Lower lobe of right lung (tissue), 2 donors: ENCODE measurements at regions not wholly inside any gene's neighbourhood (a gene's known extent, or its start where the extent isn't known, plus 50 kb on each side); places are given as distances from the start of the nearest gene placed in this dataset.
"Not testable (repeated sequence)": the region's sequence is repeated elsewhere in the genome, so short reads cannot be mapped to it uniquely, and the experiment has no call there.

Source experiments
- ATAC-seq, 2 donors: fragments of 200-7000 bp; cut with Tn5 transposase; one replicate each; pipeline ENCODE4 v1.9.1; 2020 to 2022; ENCODE audit warnings: mild to moderate bottlenecking in 2 of 2, moderate library complexity in 2 of 2
- DNase-seq: peaks from one replicate; pipeline ENCODE4 v3.0.0-alpha.2; 2020
- H3K27ac ChIP-seq: fragments of 200-600 bp; one replicate; pipeline ENCODE4 v1.8.0; 2022
- H3K27me3 ChIP-seq: fragments of 200-600 bp; one replicate; pipeline ENCODE4 v1.8.0; 2022; ENCODE audit warnings: low read depth
- H3K36me3 ChIP-seq: fragments of 200-600 bp; one replicate; pipeline ENCODE4 v1.8.0; 2022; ENCODE audit warnings: mild to moderate bottlenecking
- H3K4me1 ChIP-seq: fragments of 200-600 bp; one replicate; pipeline ENCODE4 v1.8.0; 2022
- H3K4me3 ChIP-seq: fragments of 200-600 bp; one replicate; pipeline ENCODE4 v1.8.0; 2022; ENCODE audit warnings: mild to moderate bottlenecking
- H3K9me3 ChIP-seq: fragments of 200-600 bp; one replicate; pipeline ENCODE4 v1.8.0; 2022
- intact Hi-C: fragments of 100-400 bp; cut with DNase I; formaldehyde crosslinking; loops from one replicate; pipeline ENCODE4 v1.11.0; 2022
- TF ChIP-seq, protein P1 (sequence below): fragments of 200-600 bp; IDR thresholded peaks from one replicate; pipeline ENCODE4 v1.8.0; 2022; ENCODE audit warnings: antibody characterized with exemption, mild to moderate bottlenecking
- donor health status: DM: no; HTN: yes; CAD: no; lungs with severe emphysema.

DNA sequence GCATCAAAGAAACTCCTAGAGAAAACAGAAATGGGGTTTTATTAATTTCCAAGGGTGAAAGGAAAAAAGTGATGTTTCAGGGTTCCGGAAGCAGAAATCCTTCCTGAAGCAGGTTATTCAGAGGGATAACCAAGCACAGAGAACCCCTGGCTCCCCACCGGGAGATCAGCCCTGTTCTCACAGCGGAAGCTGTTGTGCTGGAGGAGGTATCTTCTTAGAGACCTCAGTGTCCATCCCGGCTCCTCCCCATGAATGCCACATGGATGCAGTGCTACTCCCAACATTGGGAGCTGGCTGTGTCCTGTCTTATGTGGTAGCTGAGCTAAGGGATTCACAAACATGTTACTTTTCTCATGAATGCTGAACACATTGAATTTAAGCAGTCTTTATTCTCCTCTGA is 80.9 kb upstream of the IRX2 start:
- no peak overlapping the region for H3K27ac ChIP-seq
- DNase-seq (no peak), ATAC-seq (no peak)
- H3K9me3 ChIP-seq = no peaks in the 10 kb centered on the region
- intact Hi-C loops = no loop called here
- no peak overlapping the region for H3K4me3 ChIP-seq
- H3K36me3 ChIP-seq = no peaks in the 10 kb centered on the region
- H3K4me1 ChIP-seq = no peaks in the 10 kb centered on the region
- H3K27me3 ChIP-seq = peaks cover 5% of the 10 kb centered on the region
- TF ChIP-seq, protein P1, sequence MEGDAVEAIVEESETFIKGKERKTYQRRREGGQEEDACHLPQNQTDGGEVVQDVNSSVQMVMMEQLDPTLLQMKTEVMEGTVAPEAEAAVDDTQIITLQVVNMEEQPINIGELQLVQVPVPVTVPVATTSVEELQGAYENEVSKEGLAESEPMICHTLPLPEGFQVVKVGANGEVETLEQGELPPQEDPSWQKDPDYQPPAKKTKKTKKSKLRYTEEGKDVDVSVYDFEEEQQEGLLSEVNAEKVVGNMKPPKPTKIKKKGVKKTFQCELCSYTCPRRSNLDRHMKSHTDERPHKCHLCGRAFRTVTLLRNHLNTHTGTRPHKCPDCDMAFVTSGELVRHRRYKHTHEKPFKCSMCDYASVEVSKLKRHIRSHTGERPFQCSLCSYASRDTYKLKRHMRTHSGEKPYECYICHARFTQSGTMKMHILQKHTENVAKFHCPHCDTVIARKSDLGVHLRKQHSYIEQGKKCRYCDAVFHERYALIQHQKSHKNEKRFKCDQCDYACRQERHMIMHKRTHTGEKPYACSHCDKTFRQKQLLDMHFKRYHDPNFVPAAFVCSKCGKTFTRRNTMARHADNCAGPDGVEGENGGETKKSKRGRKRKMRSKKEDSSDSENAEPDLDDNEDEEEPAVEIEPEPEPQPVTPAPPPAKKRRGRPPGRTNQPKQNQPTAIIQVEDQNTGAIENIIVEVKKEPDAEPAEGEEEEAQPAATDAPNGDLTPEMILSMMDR = no peak

DNA sequence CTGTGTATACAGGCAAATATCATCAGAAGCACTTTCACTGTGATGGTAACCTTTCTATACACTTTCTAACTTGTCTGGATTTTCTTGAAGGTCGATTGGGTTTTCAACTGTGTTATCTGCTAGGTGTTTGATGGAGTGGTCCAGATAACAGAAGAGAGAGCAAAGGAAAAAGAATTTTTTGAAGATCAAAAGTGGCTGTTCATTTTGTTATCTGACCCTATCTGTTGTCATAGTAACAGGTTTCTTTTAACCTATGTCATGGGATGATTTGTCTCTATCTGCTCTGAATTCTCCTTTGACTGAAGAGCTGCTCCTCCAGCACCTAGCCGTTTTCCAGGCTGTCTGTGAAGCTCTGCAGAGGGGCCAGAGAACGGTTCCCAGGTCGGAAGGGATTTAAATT is 77.8 kb upstream of the IRX2 start:
- peaks cover 5% of the 10 kb centered on the region for H3K27me3 ChIP-seq
- no peaks in the 10 kb centered on the region for H3K4me1 ChIP-seq
- no peak for DNase-seq
- TF ChIP-seq, protein P1 = no peak
- no peaks in the 10 kb centered on the region for H3K9me3 ChIP-seq
- no peaks in the 10 kb centered on the region for H3K36me3 ChIP-seq
- H3K4me3 ChIP-seq = no peak overlapping the region
- H3K27ac ChIP-seq = no peak overlapping the region
- no peak for ATAC-seq
- intact Hi-C loops = no loop called here

DNA sequence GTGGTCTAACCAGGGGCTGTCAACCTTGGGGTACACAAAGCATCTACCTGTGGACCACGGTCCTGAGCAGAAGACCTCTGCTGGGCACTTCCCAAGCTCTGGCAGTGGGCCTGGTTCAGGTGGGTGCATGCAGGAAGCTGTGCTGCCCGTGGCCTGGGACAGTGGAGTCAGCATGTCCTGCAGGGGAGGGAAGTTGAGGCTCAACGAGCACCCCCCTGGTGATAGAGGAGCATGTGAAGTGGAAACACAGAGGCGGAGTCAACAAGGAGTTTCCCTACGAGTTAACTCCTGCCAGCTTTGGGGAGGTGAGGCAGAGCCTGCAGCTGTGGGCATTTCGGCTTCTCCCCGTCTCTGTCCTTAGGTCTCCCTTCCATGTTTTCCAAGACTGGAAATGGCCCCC is 67.5 kb upstream of the IRX2 start:
- no peaks in the 10 kb centered on the region for H3K9me3 ChIP-seq
- H3K27ac ChIP-seq = no peak overlapping the region
- no peaks in the 10 kb centered on the region for H3K36me3 ChIP-seq
- no peaks in the 10 kb centered on the region for H3K4me1 ChIP-seq
- intact Hi-C loops = no loop called here
- H3K4me3 ChIP-seq = no peak overlapping the region
- ATAC-seq = no peak
- TF ChIP-seq, protein P1 = no peak
- DNase-seq = no peak
- H3K27me3 ChIP-seq = no peaks in the 10 kb centered on the region

DNA sequence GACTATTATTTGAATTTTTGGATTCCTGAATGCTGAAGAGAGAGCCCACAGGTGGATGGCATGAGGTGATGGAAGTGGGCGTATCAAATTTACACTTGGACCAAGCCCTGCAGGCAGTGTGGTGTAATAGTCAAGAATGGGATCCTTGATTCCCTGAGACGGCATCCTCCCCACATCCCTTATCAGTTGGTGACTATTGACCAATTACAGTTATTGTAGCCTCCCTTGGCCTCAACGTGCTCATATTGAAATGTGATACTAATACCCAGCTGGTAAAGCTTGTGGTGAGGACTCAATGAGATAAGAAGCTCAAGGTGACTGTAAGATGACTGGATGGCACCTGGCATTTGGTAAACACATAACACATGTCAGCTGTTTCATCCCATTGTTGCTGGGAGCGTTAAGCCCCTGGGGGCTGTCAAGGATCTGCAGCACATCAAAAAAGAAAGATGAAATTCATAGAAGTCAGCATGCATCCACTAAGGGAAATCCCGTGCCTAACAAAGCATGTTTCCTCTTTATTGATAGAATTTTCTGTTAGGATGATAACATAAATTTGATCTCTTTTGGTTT is 65.6 kb upstream of the IRX2 start:
- H3K4me3 ChIP-seq = no peak overlapping the region
- intact Hi-C loops = no loop called here
- H3K36me3 ChIP-seq = no peaks in the 10 kb centered on the region
- no peaks in the 10 kb centered on the region for H3K9me3 ChIP-seq
- H3K4me1 ChIP-seq = no peaks in the 10 kb centered on the region
- ATAC-seq (no peak), DNase-seq (no peak)
- no peak overlapping the region for H3K27ac ChIP-seq
- TF ChIP-seq, protein P1 = no peak
- no peaks in the 10 kb centered on the region for H3K27me3 ChIP-seq

DNA sequence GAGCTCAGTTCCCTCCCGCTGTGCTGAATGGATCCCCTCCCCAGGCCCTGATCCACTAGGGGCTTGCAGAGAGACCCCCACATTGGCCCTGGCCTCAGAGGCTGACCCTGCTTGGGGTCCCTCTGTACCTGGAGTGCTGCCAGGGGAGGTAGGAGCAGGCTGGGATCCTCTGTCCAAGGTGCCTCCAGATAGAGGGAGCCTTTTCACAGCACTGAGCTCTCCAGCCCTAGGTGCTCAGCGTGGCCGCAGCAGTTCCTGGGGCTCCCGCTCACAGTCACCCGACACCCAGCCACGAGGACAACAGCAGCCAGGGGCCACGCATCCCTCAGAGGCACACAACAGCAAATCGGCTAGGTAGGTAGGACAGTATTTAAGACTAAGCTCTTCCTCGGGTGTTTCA is 62.2 kb upstream of the IRX2 start:
- TF ChIP-seq, protein P1 = no peak
- Histone ChIP-seq H3K27ac (no peak overlapping the region), H3K9me3 (no peaks in the 10 kb centered on the region), H3K36me3 (no peaks in the 10 kb centered on the region), H3K4me3 (no peak overlapping the region), H3K27me3 (no peaks in the 10 kb centered on the region), H3K4me1 (no peaks in the 10 kb centered on the region)
- intact Hi-C loops = no loop called here
- no peak for DNase-seq
- no peak for ATAC-seq

DNA sequence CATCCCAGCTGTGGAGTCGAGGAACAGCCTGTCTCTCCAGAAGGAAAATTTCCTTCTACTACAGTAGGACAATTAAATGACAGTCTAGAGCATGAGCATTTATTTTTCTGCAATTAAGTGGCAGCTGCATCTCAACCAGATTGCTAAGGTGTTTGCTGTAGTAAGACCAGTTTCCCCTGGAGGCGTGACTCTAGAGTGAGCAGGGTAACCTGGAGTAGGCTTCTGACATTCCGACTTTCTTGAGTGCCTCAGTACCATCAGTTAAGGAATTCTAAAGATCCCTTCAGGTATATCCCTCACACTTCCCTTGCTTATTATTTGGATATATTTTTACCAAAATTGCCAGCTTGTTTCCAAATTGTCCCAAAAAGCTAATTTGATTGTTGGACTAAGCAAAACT is 59.2 kb upstream of the IRX2 start:
- no peaks in the 10 kb centered on the region for H3K36me3 ChIP-seq
- H3K4me3 ChIP-seq = no peak overlapping the region
- H3K27ac ChIP-seq = no peak overlapping the region
- H3K27me3 ChIP-seq = no peaks in the 10 kb centered on the region
- DNase-seq = no peak
- no peaks in the 10 kb centered on the region for H3K4me1 ChIP-seq
- ATAC-seq = peak; percentile 39 to 54
- intact Hi-C loops = no loop called here
- TF ChIP-seq, protein P1 = no peak
- no peaks in the 10 kb centered on the region for H3K9me3 ChIP-seq

DNA sequence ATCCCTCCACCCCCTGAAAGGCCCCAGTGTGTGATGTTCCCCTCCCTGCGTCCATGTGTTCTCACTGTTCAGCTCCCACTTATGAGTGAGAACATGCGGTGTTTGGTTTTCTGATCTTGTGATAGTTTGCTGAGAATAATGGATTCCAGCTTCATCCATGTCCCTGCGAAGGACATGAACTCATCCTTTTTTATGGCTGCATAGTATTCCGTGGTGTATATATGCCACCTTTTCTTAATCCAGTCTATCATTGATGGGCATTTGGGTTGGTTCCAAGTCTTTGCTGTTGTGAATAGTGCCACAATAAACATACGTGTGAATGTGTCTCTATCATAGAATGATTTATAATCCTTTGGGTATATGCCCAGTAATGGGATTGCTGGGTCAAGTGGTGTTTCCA is 55.8 kb upstream of the IRX2 start:
- H3K27ac ChIP-seq, H3K36me3 ChIP-seq, H3K9me3 ChIP-seq, ATAC-seq, H3K27me3 ChIP-seq, H3K4me1 ChIP-seq, H3K4me3 ChIP-seq, DNase-seq, intact Hi-C loops: not testable (repeated sequence)
